Lower lobe of right lung (tissue), 2 donors: ENCODE measurements at regions not wholly inside any gene's neighbourhood (a gene's known extent, or its start where the extent isn't known, plus 50 kb on each side); places are given as distances from the start of the nearest gene placed in this dataset.

Experiments used
- ATAC-seq, 2 donors: fragments of 200-7000 bp; cut with Tn5 transposase; one replicate each; pipeline ENCODE4 v1.9.1; 2020 to 2022; ENCODE audit warnings: mild to moderate bottlenecking in 2 of 2, moderate library complexity in 2 of 2
- DNase-seq: peaks from one replicate; pipeline ENCODE4 v3.0.0-alpha.2; 2020
- H3K27ac ChIP-seq: fragments of 200-600 bp; one replicate; pipeline ENCODE4 v1.8.0; 2022
- H3K27me3 ChIP-seq: fragments of 200-600 bp; one replicate; pipeline ENCODE4 v1.8.0; 2022; ENCODE audit warnings: low read depth
- H3K36me3 ChIP-seq: fragments of 200-600 bp; one replicate; pipeline ENCODE4 v1.8.0; 2022; ENCODE audit warnings: mild to moderate bottlenecking
- H3K4me1 ChIP-seq: fragments of 200-600 bp; one replicate; pipeline ENCODE4 v1.8.0; 2022
- H3K4me3 ChIP-seq: fragments of 200-600 bp; one replicate; pipeline ENCODE4 v1.8.0; 2022; ENCODE audit warnings: mild to moderate bottlenecking
- H3K9me3 ChIP-seq: fragments of 200-600 bp; one replicate; pipeline ENCODE4 v1.8.0; 2022
- intact Hi-C: fragments of 100-400 bp; cut with DNase I; formaldehyde crosslinking; loops from one replicate; pipeline ENCODE4 v1.11.0; 2022
- TF ChIP-seq, protein P1 (sequence below): fragments of 200-600 bp; IDR thresholded peaks from one replicate; pipeline ENCODE4 v1.8.0; 2022; ENCODE audit warnings: antibody characterized with exemption, mild to moderate bottlenecking
- donor health status: DM: no; HTN: yes; CAD: no; lungs with severe emphysema.

DNA sequence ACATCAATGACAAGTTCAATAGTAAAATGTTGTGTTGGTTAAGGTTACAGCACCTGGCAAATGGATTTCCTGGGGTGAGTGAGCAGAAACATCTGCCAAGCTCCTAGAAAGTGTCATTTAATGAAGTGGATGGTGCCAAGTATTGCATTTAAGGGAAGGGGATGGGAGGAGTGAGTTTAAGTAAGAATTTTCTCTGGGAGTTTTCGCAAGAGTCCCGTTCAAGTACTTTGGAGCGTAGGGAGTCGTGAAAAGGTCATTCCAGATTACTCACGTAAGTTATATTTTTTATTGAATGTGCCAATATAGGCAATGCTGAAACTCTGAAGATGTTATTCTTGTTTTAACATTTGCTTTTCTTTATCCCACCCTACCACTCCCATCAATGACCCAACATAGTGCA lies 117.4 kb upstream of the RAB3GAP2 start:
- Histone ChIP-seq H3K27ac (no peak overlapping the region), H3K27me3 (no peaks in the 10 kb centered on the region), H3K4me3 (no peak overlapping the region), H3K4me1 (no peaks in the 10 kb centered on the region), H3K36me3 (no peaks in the 10 kb centered on the region), H3K9me3 (no peaks in the 10 kb centered on the region)
- DNase-seq, result no peak
- TF ChIP-seq, protein P1, sequence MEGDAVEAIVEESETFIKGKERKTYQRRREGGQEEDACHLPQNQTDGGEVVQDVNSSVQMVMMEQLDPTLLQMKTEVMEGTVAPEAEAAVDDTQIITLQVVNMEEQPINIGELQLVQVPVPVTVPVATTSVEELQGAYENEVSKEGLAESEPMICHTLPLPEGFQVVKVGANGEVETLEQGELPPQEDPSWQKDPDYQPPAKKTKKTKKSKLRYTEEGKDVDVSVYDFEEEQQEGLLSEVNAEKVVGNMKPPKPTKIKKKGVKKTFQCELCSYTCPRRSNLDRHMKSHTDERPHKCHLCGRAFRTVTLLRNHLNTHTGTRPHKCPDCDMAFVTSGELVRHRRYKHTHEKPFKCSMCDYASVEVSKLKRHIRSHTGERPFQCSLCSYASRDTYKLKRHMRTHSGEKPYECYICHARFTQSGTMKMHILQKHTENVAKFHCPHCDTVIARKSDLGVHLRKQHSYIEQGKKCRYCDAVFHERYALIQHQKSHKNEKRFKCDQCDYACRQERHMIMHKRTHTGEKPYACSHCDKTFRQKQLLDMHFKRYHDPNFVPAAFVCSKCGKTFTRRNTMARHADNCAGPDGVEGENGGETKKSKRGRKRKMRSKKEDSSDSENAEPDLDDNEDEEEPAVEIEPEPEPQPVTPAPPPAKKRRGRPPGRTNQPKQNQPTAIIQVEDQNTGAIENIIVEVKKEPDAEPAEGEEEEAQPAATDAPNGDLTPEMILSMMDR, result no peak
- no peak for ATAC-seq
- intact Hi-C loops, result no loop called here

DNA sequence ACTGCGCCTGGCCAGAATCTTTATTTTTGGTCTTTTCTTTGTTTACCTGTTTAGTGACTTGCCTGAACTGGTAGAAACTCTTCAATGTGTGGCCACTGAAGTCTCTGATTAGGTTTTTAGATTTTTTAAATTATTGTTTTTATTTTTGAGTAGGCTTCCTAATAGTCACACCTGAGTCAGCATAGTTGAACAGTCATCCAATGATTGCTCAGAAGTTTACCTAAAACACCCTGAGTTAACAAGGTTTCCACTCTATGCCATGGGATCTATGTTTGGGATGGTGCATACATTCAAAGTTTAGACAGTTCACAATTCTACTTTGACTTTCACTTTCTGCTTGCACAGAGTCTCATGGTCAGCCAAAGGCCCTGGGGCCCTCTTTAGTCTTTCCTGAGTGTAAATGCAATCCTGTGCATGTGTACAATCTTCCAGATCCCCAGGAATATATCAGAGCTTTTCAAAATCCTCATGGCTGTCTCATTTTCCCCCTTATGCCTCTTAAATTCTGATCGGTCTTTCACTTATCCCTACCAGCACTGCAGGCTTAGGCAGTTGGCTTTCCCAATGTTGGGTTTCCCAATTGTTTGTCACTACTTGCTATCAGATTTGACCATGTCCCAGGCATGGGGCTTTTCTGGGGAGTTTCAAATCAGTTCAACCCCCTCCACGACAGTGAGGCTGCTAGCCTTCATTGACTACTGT lies 114.4 kb upstream of the RAB3GAP2 start:
- no peaks in the 10 kb centered on the region for H3K4me1 ChIP-seq
- no peaks in the 10 kb centered on the region for H3K9me3 ChIP-seq
- intact Hi-C loops, result no loop called here
- H3K27me3 ChIP-seq, result no peaks in the 10 kb centered on the region
- no peak overlapping the region for H3K4me3 ChIP-seq
- ATAC-seq (no peak), DNase-seq (no peak)
- H3K27ac ChIP-seq, result no peak overlapping the region
- TF ChIP-seq, protein P1, result no peak
- H3K36me3 ChIP-seq, result no peaks in the 10 kb centered on the region

DNA sequence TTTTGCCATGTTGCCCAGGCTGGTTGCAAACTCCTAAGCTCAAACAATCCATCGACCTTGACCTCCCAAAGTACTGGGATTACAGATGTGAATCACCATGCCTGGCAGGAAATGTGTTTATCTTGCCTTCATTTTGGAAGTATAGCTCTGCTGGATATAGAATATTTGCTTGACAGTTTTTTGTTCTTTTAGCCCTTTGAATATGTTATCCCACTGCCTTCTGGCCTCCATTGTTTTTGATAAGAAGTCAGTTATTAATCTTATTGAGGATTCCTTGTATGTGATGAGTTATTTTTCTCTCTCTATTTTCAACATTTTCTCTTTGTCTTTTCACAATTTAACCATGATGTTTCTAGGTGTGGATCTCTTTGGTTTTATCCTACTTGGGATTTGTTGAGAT lies 112.9 kb upstream of the RAB3GAP2 start:
- Histone ChIP-seq H3K4me3 (no peak overlapping the region), H3K27ac (no peak overlapping the region), H3K9me3 (no peaks in the 10 kb centered on the region), H3K4me1 (no peaks in the 10 kb centered on the region), H3K27me3 (no peaks in the 10 kb centered on the region), H3K36me3 (no peaks in the 10 kb centered on the region)
- intact Hi-C loops, result no loop called here
- TF ChIP-seq, protein P1, result no peak
- no peak for DNase-seq
- ATAC-seq, result no peak

DNA sequence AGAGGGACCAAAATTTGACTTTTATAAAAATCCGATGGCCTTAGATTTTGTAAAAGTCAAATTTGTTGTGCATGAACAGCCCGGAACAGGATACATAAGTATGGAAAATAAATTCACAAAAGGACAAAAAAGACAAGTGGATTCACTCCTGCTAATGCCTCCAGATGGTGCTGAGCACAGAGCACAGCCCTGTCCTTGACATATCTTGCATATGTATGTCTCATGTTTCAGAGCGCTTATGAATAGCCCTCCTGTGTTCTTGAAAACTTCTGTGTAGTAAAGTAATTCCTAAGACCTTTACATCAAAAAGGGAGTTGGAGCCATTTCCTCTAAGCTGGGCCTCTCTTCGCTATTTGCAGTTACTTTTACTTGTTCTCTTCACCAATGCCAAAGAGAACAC lies 110.7 kb upstream of the RAB3GAP2 start:
- H3K36me3 ChIP-seq, result no peaks in the 10 kb centered on the region
- TF ChIP-seq, protein P1, result no peak
- H3K4me1 ChIP-seq, result no peaks in the 10 kb centered on the region
- no peaks in the 10 kb centered on the region for H3K9me3 ChIP-seq
- H3K27me3 ChIP-seq, result no peaks in the 10 kb centered on the region
- no peak overlapping the region for H3K27ac ChIP-seq
- intact Hi-C loops, result no loop called here
- ATAC-seq (no peak), DNase-seq (no peak)
- H3K4me3 ChIP-seq, result no peak overlapping the region

DNA sequence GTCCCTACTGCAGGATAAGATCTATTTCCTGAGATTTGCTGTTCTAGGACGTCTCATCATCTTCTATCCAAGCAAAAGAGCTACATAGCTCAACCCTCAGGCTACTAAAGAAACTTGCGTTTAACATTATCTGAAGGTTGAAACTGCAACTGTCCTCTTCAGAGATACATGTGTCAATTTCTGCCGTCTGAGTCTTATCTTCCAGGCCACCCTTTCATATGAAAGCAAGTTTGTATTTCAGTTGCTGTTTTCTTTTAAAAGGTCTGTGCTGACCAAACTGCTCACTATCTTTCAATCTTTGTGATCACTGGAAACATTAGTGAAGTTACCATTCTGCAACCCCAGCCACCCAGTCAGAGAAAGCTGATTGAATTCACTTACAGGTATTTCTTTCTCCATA lies 108.6 kb upstream of the RAB3GAP2 start:
- ATAC-seq, result no peak
- intact Hi-C loops, result no loop called here
- H3K9me3 ChIP-seq, result no peaks in the 10 kb centered on the region

More for the DNA sequence above, 108.6 kb upstream of the RAB3GAP2 start:
- H3K27ac ChIP-seq, result no peak overlapping the region
- no peak overlapping the region for H3K4me3 ChIP-seq
- no peak for DNase-seq
- H3K27me3 ChIP-seq, result no peaks in the 10 kb centered on the region
- no peaks in the 10 kb centered on the region for H3K36me3 ChIP-seq
- TF ChIP-seq, protein P1, result no peak
- no peaks in the 10 kb centered on the region for H3K4me1 ChIP-seq
